ENCODE measurements at regions not wholly inside any gene's neighbourhood (a gene's known extent, or its start where the extent isn't known, plus 50 kb on each side); places are given as distances from the start of the nearest gene placed in this dataset.

GRCh38 chr2:76323381-76323780, 612.7 kb upstream of the GCFC2 start:
- Histone ChIP-seq H3K4me1 (ENCODE audit: insufficient read depth) (no peaks in the 10 kb centered on the region), H3K4me2 (no peak overlapping the region), H3K9me2 (replicated peaks; ENCODE audit: insufficient read depth) (no peaks in the 10 kb centered on the region), H2AFZ (no peak overlapping the region), H3K27ac (no peak overlapping the region), H4K20me1 (ENCODE audit: insufficient read depth, poor library complexity, severe bottlenecking) (no peaks in the 10 kb centered on the region), H3K27me3 (no peaks in the 10 kb centered on the region), H3K9me3 (ENCODE audit: low read depth) (no peaks in the 10 kb centered on the region), H3K4me3 (no peak overlapping the region), H3K36me3 (replicated peaks; ENCODE audit: insufficient read depth, low read depth) (no peaks in the 10 kb centered on the region), H3K79me2 (no peaks in the 10 kb centered on the region)
- DNase-seq (ENCODE audit: low spot score) = no peak
- no peak for TF ChIP-seq EZH2phosphoT487 (IDR thresholded peaks at IDR 0.05; ENCODE audit: low read depth, severe bottlenecking, unreplicated experiment)
- no peak for TF ChIP-seq CTCF (IDR thresholded peaks at IDR 0.05; ENCODE audit: poor library complexity)
- TF ChIP-seq EZH2 (IDR thresholded peaks at IDR 0.05; ENCODE audit: borderline replicate concordance) = no peak
- WGBS (ENCODE audit: low lambda C conversion rate, missing lambda C conversion rate) = 45% methylated on average over 4 of the region's 4 CpGs

- Histone ChIP-seq H3K4me3 (no peak overlapping the region), H4K20me1 (ENCODE audit: insufficient read depth, poor library complexity, severe bottlenecking) (no peaks in the 10 kb centered on the region), H3K79me2 (no peaks in the 10 kb centered on the region), H3K9me3 (ENCODE audit: low read depth) (no peaks in the 10 kb centered on the region), H3K27ac (no peak overlapping the region), H3K4me1 (ENCODE audit: insufficient read depth) (no peaks in the 10 kb centered on the region), H3K36me3 (replicated peaks; ENCODE audit: insufficient read depth, low read depth) (no peaks in the 10 kb centered on the region), H3K27me3 (no peaks in the 10 kb centered on the region), H3K9me2 (replicated peaks; ENCODE audit: insufficient read depth) (no peaks in the 10 kb centered on the region), H3K4me2 (no peak overlapping the region), H2AFZ (no peak overlapping the region)
- no peak for TF ChIP-seq EZH2 (IDR thresholded peaks at IDR 0.05; ENCODE audit: borderline replicate concordance)
- TF ChIP-seq CTCF (IDR thresholded peaks at IDR 0.05; ENCODE audit: poor library complexity) = no peak
- no peak for TF ChIP-seq EZH2phosphoT487 (IDR thresholded peaks at IDR 0.05; ENCODE audit: low read depth, severe bottlenecking, unreplicated experiment)
- no peak for DNase-seq (ENCODE audit: low spot score)
Observed at GRCh38 chr2:76320716-76321115, 610.0 kb upstream of the GCFC2 start.

GRCh38 chr2:76318848-76319360, 608.2 kb upstream of the GCFC2 start:
- Histone ChIP-seq H3K4me2 (no peak overlapping the region), H3K4me1 (ENCODE audit: insufficient read depth) (no peaks in the 10 kb centered on the region), H3K27ac (no peak overlapping the region), H2AFZ (no peak overlapping the region), H3K79me2 (no peaks in the 10 kb centered on the region), H4K20me1 (ENCODE audit: insufficient read depth, poor library complexity, severe bottlenecking) (no peaks in the 10 kb centered on the region), H3K4me3 (no peak overlapping the region), H3K9me3 (ENCODE audit: low read depth) (no peaks in the 10 kb centered on the region), H3K27me3 (no peaks in the 10 kb centered on the region), H3K36me3 (replicated peaks; ENCODE audit: insufficient read depth, low read depth) (no peaks in the 10 kb centered on the region), H3K9me2 (replicated peaks; ENCODE audit: insufficient read depth) (no peaks in the 10 kb centered on the region)
- no peak for DNase-seq (ENCODE audit: low spot score)
- 83% methylated on average over 4 of the region's 4 CpGs for WGBS (ENCODE audit: low lambda C conversion rate, missing lambda C conversion rate)
- TF ChIP-seq EZH2phosphoT487 (IDR thresholded peaks at IDR 0.05; ENCODE audit: low read depth, severe bottlenecking, unreplicated experiment) (no peak), CTCF (IDR thresholded peaks at IDR 0.05; ENCODE audit: poor library complexity) (no peak), EZH2 (IDR thresholded peaks at IDR 0.05; ENCODE audit: borderline replicate concordance) (no peak)

- Histone ChIP-seq H4K20me1 (ENCODE audit: insufficient read depth, poor library complexity, severe bottlenecking) (no peaks in the 10 kb centered on the region), H2AFZ (no peak overlapping the region), H3K36me3 (replicated peaks; ENCODE audit: insufficient read depth, low read depth) (no peaks in the 10 kb centered on the region), H3K9me2 (replicated peaks; ENCODE audit: insufficient read depth) (no peaks in the 10 kb centered on the region), H3K79me2 (no peaks in the 10 kb centered on the region), H3K4me2 (no peak overlapping the region), H3K4me1 (ENCODE audit: insufficient read depth) (no peaks in the 10 kb centered on the region), H3K27ac (no peak overlapping the region), H3K27me3 (no peaks in the 10 kb centered on the region), H3K9me3 (ENCODE audit: low read depth) (no peaks in the 10 kb centered on the region), H3K4me3 (no peak overlapping the region)
- WGBS (ENCODE audit: low lambda C conversion rate, missing lambda C conversion rate) = 76% methylated on average over 6 of the region's 6 CpGs
- DNase-seq (ENCODE audit: low spot score) = no peak
- TF ChIP-seq CTCF (IDR thresholded peaks at IDR 0.05; ENCODE audit: poor library complexity) (no peak), EZH2 (IDR thresholded peaks at IDR 0.05; ENCODE audit: borderline replicate concordance) (no peak), EZH2phosphoT487 (IDR thresholded peaks at IDR 0.05; ENCODE audit: low read depth, severe bottlenecking, unreplicated experiment) (no peak)
Observed at GRCh38 chr2:76316691-76317090, 606.0 kb upstream of the GCFC2 start.

All from hepatocyte (in vitro differentiated cells).